SK-N-SH (cell line): ENCODE measurements at regions not wholly inside any gene's neighbourhood (a gene's known extent, or its start where the extent isn't known, plus 50 kb on each side); places are given as distances from the start of the nearest gene placed in this dataset.

ENCODE experiments used
- CTCF ChIA-PET: fragments of 300-600, 350-600 bp; formaldehyde crosslinking; extraction: SDS; loops from one replicate; lab custom pipeline; 2021; lab: Yijun Ruan, JAX
- POLR2A ChIA-PET: fragments of 350-600 bp; sonication (Branson Sonifier 250); formaldehyde crosslinking; extraction: SDS; loops from one replicate; lab custom pipeline; 2020; ENCODE audit warnings: antibody characterized with exemption, inconsistent platforms; lab: Yijun Ruan, JAX
- DNase-seq: peaks from one replicate; pipeline ENCODE4 v3.0.0; 2012
- H2AFZ ChIP-seq: fragments of 200-600 bp; sonication (generic); 2 replicates; pipeline ENCODE4 v1.8.1; 2016; ENCODE audit warnings: antibody characterized with exemption, mild to moderate bottlenecking, low read depth
- H3F3A ChIP-seq: fragments of 200-600 bp; sonication (generic); replicated peaks from 2 replicates; pipeline ENCODE3; 2016; ENCODE audit warnings: antibody characterized with exemption, mild to moderate bottlenecking; ENCODE audit not compliant: insufficient read depth
- H3K27ac ChIP-seq, 2 experiments: fragments of 200-500 bp in 1 of 2; fragments of 200-600 bp in 1 of 2; sonication (Bioruptor generic) in 1 of 2; sonication (generic), shearing (Covaris generic) in 1 of 2; 2 replicates each; pipeline versions ENCODE4 v1.5.1 to v1.6.1; 2014 to 2016; ENCODE audit warnings: low read depth in 2 of 2, inconsistent platforms in 1 of 2, low read length in 1 of 2, mild to moderate bottlenecking in 1 of 2, mixed read lengths in 1 of 2
- H3K27me3 ChIP-seq: fragments of 200-600 bp; sonication (generic), shearing (Covaris generic); 2 replicates; pipeline ENCODE4 v1.6.1; 2016; ENCODE audit warnings: mixed run types; ENCODE audit not compliant: insufficient read depth
- H3K36me3 ChIP-seq, 2 experiments: fragments of 200-500 bp in 1 of 2; fragments of 200-600 bp in 1 of 2; sonication (Bioruptor generic) in 1 of 2; sonication (generic) in 1 of 2; replicated peaks in 1 of 2; 2 replicates each; pipeline versions ENCODE3 to v1.5.1; 2014 to 2016; ENCODE audit warnings: low read length in 1 of 2, mild to moderate bottlenecking in 1 of 2; ENCODE audit not compliant: insufficient read depth in 2 of 2, control insufficient read depth in 1 of 2
- H3K4me1 ChIP-seq, 2 experiments: fragments of 200-500 bp in 1 of 2; fragments of 200-600 bp in 1 of 2; sonication (Bioruptor generic) in 1 of 2; sonication (generic), shearing (Covaris generic) in 1 of 2; 2 replicates each; pipeline versions ENCODE4 v1.5.1 to v1.6.1; 2014 to 2016; ENCODE audit warnings: low read depth in 1 of 2, low read length in 1 of 2, mixed run types in 1 of 2; ENCODE audit not compliant: insufficient read depth in 2 of 2, control insufficient read depth in 1 of 2
- H3K4me2 ChIP-seq: fragments of 200-600 bp; sonication (generic), shearing (Covaris generic); 2 replicates; pipeline ENCODE4 v1.6.1; 2017; ENCODE audit warnings: mixed run types
- H3K4me3 ChIP-seq, 2 experiments: fragments of 200-500 bp in 1 of 2; fragments of 200-600 bp in 1 of 2; sonication (Bioruptor generic) in 1 of 2; sonication (generic), shearing (Covaris generic) in 1 of 2; 2 replicates each; pipeline versions ENCODE4 v1.5.1 to v1.8.1; 2014 to 2016; ENCODE audit warnings: low read depth in 2 of 2, inconsistent platforms in 1 of 2, low read length in 1 of 2, mild to moderate bottlenecking in 1 of 2, mixed read lengths in 1 of 2, moderate library complexity in 1 of 2
- H3K79me2 ChIP-seq: fragments of 200-600 bp; sonication (generic); 2 replicates; pipeline ENCODE4 v1.8.1; 2017; ENCODE audit warnings: mild to moderate bottlenecking; ENCODE audit not compliant: insufficient read depth
- H3K9ac ChIP-seq: fragments of 200-600 bp; sonication (generic); 2 replicates; pipeline ENCODE4 v1.6.1; 2017; ENCODE audit warnings: mixed run types
- H3K9me2 ChIP-seq: fragments of 200-600 bp; sonication (generic); 2 replicates; pipeline ENCODE4 v1.6.1; 2017; ENCODE audit warnings: mixed run types
- H3K9me3 ChIP-seq: fragments of 200-600 bp; sonication (generic); 2 replicates; pipeline ENCODE4 v1.6.1; 2017; ENCODE audit warnings: mixed run types, mild to moderate bottlenecking, moderate library complexity
- H4K20me1 ChIP-seq: fragments of 200-600 bp; sonication (generic); 2 replicates; pipeline ENCODE4 v1.6.1; 2017; ENCODE audit warnings: mild to moderate bottlenecking, mixed run types; ENCODE audit not compliant: insufficient read depth
- EP300 ChIP-seq, 2 experiments: IDR thresholded peaks; 2 replicates each; pipeline versions ENCODE4 v1.4.0 to v1.6.1; 2012; ENCODE audit warnings: borderline replicate concordance in 1 of 2, low read depth in 1 of 2, low read length in 1 of 2
- GABPA ChIP-seq: IDR thresholded peaks from 2 replicates; pipeline ENCODE4 v1.4.0; 2012; ENCODE audit warnings: low read depth, mild to moderate bottlenecking
- GATA2 ChIP-seq: sonication (generic); formaldehyde crosslinking; IDR thresholded peaks from 2 replicates; pipeline ENCODE4 v1.5.0; 2020; ENCODE audit warnings: mild to moderate bottlenecking, missing genetic modification reagents
- IRF3 ChIP-seq: fragments of 150-350 bp; IDR thresholded peaks from 2 replicates; pipeline ENCODE4 v1.6.1; 2016; ENCODE audit warnings: mild to moderate bottlenecking, low read depth, low read length
- JUND ChIP-seq: IDR thresholded peaks from 2 replicates; pipeline ENCODE4 v1.4.0; 2012
- NFIC ChIP-seq: IDR thresholded peaks from 2 replicates; pipeline ENCODE4 v1.4.0; 2012; ENCODE audit warnings: borderline replicate concordance
- PBX3 ChIP-seq: IDR thresholded peaks from 2 replicates; pipeline ENCODE4; 2012
- RAD21 ChIP-seq: IDR thresholded peaks from 2 replicates; pipeline ENCODE4 v1.6.1; 2012; ENCODE audit warnings: mild to moderate bottlenecking, low read length
- RFX5 ChIP-seq: IDR thresholded peaks from 2 replicates; pipeline ENCODE4 v1.6.1; 2012; ENCODE audit warnings: mild to moderate bottlenecking, improper control_type of control experiment, low read length
- SIN3A ChIP-seq: IDR thresholded peaks from 2 replicates; pipeline ENCODE4 v1.6.1; 2012; ENCODE audit warnings: low read depth, mild to moderate bottlenecking, low read length, moderate library complexity, borderline replicate concordance
- WGBS: methylation state at CpG from one replicate; pipeline ENCODE4 v1.1.6; 2017; ENCODE audit warnings: low lambda C conversion rate; 5-methylcytosine and 5-hydroxymethylcytosine counted together
- TF ChIP-seq, protein P1 (sequence below): fragments of 200-600 bp; sonication (generic); IDR thresholded peaks from 2 replicates; pipeline ENCODE4 v1.6.1; 2017; ENCODE audit warnings: antibody characterized with exemption, mild to moderate bottlenecking, moderate library complexity

DNA sequence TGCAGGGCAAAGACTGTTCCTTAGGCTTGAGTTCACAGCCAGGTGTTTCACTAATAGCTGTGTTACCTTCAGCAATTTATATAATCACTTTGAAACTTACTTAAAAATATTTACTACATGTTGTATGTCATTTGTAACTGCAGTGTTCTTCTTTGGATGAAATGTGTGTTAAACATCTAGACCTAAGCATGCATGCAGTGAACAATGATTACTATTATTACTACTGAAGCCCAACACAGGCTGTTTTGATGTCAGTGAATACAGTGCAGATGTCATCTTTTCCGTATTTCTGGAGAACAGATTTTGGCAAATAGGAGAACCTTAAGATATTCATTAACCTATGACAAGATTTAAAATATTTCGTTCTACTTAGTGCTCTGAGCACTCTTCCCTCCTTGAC, 101.8 kb upstream of the ANK2 start (continued):
- TF ChIP-seq SIN3A (no peak), IRF3 (no peak), PBX3 (no peak)
- TF ChIP-seq, all 33 proteins: peak for 0

- TF ChIP-seq RAD21: peak; percentile 26; the same call in 1 of the 2 replicates
- TF ChIP-seq RFX5: no peak
- TF ChIP-seq GATA2 (CRISPR knock-in tag): no peak
- TF ChIP-seq, protein P1, sequence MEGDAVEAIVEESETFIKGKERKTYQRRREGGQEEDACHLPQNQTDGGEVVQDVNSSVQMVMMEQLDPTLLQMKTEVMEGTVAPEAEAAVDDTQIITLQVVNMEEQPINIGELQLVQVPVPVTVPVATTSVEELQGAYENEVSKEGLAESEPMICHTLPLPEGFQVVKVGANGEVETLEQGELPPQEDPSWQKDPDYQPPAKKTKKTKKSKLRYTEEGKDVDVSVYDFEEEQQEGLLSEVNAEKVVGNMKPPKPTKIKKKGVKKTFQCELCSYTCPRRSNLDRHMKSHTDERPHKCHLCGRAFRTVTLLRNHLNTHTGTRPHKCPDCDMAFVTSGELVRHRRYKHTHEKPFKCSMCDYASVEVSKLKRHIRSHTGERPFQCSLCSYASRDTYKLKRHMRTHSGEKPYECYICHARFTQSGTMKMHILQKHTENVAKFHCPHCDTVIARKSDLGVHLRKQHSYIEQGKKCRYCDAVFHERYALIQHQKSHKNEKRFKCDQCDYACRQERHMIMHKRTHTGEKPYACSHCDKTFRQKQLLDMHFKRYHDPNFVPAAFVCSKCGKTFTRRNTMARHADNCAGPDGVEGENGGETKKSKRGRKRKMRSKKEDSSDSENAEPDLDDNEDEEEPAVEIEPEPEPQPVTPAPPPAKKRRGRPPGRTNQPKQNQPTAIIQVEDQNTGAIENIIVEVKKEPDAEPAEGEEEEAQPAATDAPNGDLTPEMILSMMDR: peak; percentile 79
- no peaks in the 10 kb centered on the region for H3K79me2 ChIP-seq
- WGBS: 59% methylated on average over 6 of the region's 6 CpGs
- no peaks in the 10 kb centered on the region for H3K36me3 ChIP-seq
- ChIA-PET POLR2A (no interaction called here), CTCF (interaction anchor here (0.7 to 2.9 kb wide), 24 partner anchors 9 to 258 kb away, joined by 3 to 18 read pairs (median 4); no protein-coding TSS in a partner anchor)
- no peak overlapping the region for H3K4me2 ChIP-seq
- no peak overlapping the region for H2AFZ ChIP-seq
- no peak overlapping the region; a peak in 1 of 4 replicates for H3K4me3 ChIP-seq
- H3K9me2 ChIP-seq: no peaks in the 10 kb centered on the region
- no peak overlapping the region; a peak in 1 of 4 replicates for H3K27ac ChIP-seq
- H3K9me3 ChIP-seq: no peaks in the 10 kb centered on the region
- no peaks in the 10 kb centered on the region for H3F3A ChIP-seq
- H3K4me1 ChIP-seq: peaks cover 0 to 9% of the 10 kb centered on the region in 2 experiments; a peak in 3 of 4 replicates
- no peaks in the 10 kb centered on the region for H3K27me3 ChIP-seq
- no peaks in the 10 kb centered on the region for H4K20me1 ChIP-seq
- H3K9ac ChIP-seq: no peak overlapping the region
- DNase-seq: peak; percentile 36
Measured at GRCh38 chr4:112951362-112952312, 97.8 kb upstream of the ANK2 start.

DNA sequence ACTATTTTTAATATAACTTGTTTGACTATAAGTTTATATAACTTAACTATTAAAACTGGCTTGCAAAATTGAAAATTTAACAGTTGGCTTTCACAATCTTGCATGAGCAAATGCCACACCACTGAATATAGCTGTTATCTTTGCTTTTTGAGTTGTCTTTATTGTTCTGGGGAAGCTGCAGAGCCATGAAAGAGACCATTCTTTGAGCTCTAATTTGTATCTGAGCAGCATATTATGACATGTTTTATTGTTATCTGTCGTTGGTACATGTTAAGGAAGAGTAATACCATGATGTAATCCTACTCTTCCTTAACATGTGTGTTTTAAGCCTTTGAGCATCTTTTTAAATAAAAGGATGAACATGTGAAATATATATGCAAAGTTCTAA, 97.1 kb upstream of the ANK2 start:
- no peak for TF ChIP-seq EP300 (IDR thresholded peaks at IDR 0.05; ENCODE audit: borderline replicate concordance in 1 of 2, low read depth in 1 of 2, low read length in 1 of 2)
- TF ChIP-seq NFIC: no peak
- no peak for TF ChIP-seq GABPA
- no peak for TF ChIP-seq IRF3
- no peak for TF ChIP-seq JUND
- no peak for TF ChIP-seq GATA2 (CRISPR knock-in tag)
- 17% methylated on average over 1 of the region's 1 CpG for WGBS
- Histone ChIP-seq H3K79me2 (no peaks in the 10 kb centered on the region), H3K4me3 (no peak overlapping the region), H3K27ac (no peak overlapping the region), H3K9me3 (no peaks in the 10 kb centered on the region), H3K36me3 (no peaks in the 10 kb centered on the region), H4K20me1 (no peaks in the 10 kb centered on the region), H3K9me2 (no peaks in the 10 kb centered on the region), H3K9ac (no peak overlapping the region), H2AFZ (no peak overlapping the region), H3K4me1 (peaks cover 0 to 9% of the 10 kb centered on the region in 2 experiments; a peak in 3 of 4 replicates), H3K4me2 (no peak overlapping the region), H3K27me3 (no peaks in the 10 kb centered on the region), H3F3A (no peaks in the 10 kb centered on the region)
- DNase-seq: no peak
- ChIA-PET POLR2A (no interaction called here), CTCF (interaction anchor here (1.0 to 2.9 kb wide), 17 partner anchors 10 to 257 kb away, joined by 3 to 18 read pairs (median 4); no protein-coding TSS in a partner anchor)
